Right lobe of liver (tissue), 6 donors: ENCODE measurements at regions not wholly inside any gene's neighbourhood (a gene's known extent, or its start where the extent isn't known, plus 50 kb on each side); places are given as distances from the start of the nearest gene placed in this dataset.
A peak's percentile ranks its signal among the peaks of the same experiment; 100 is the strongest.

Source experiments
- ATAC-seq, 4 donors: fragments of 200-7000 bp; cut with Tn5 transposase; one replicate each; pipeline ENCODE4 v1.9.1; 2020; ENCODE audit warnings: mild to moderate bottlenecking in 4 of 4, moderate library complexity in 4 of 4
- DNase-seq, 3 donors: peaks; one replicate each; pipeline ENCODE4 v3.0.0-alpha.2; 2020
- H3K27ac ChIP-seq, 3 donors: fragments of 200-600 bp; one replicate each; pipeline ENCODE4 v1.8.0; 2022
- H3K27me3 ChIP-seq, 2 donors: fragments of 200-600 bp; one replicate each; pipeline ENCODE4 v1.8.0; 2022
- H3K36me3 ChIP-seq, 4 donors: fragments of 200-600 bp; sonication (generic) in 1 of 4; one replicate each; pipeline versions ENCODE4 v1.5.1 to v1.8.0; 2017 to 2022; ENCODE audit warnings: control low read depth in 1 of 4
- H3K4me1 ChIP-seq, 4 donors: fragments of 200-600 bp; sonication (generic) in 1 of 4; one replicate each; pipeline versions ENCODE4 v1.5.1 to v1.8.0; 2017 to 2022; ENCODE audit warnings: control low read depth in 1 of 4
- H3K4me3 ChIP-seq, 3 donors: fragments of 200-600 bp; one replicate each; pipeline ENCODE4 v1.8.0; 2022
- H3K9me3 ChIP-seq, 4 donors: fragments of 200-600 bp; sonication (generic) in 1 of 4; one replicate each; pipeline versions ENCODE4 v1.5.1 to v1.8.0; 2017 to 2022; ENCODE audit warnings: control low read depth in 1 of 4
- CTCF ChIP-seq, 4 donors: fragments of 200-600 bp in 3 of 4; fragments of 450-650 bp in 1 of 4; IDR thresholded peaks; one replicate each; pipeline versions ENCODE4 v1.5.1 to v1.8.0; 2016 to 2022; ENCODE audit warnings: antibody characterized with exemption in 4 of 4, mild to moderate bottlenecking in 2 of 4
- POLR2A ChIP-seq: fragments of 450-650 bp; IDR thresholded peaks from one replicate; pipeline ENCODE4 v1.6.1; 2017; ENCODE audit warnings: antibody characterized with exemption, mild to moderate bottlenecking
- WGBS: methylation state at CpG from one replicate; pipeline ENCODE4 v1.1.6; 2018; ENCODE audit warnings: low coverage, low lambda C conversion rate; ENCODE audit not compliant: insufficient coverage; ENCODE audit errors: missing lambda C conversion rate; 5-methylcytosine and 5-hydroxymethylcytosine counted together
- intact Hi-C, 2 donors: fragments of 100-400 bp; cut with DNase I; formaldehyde crosslinking; loops; one replicate each; pipeline versions ENCODE4 v1.11.2 to v1.14.1; 2022
- donor health status: DM: no; HTN: yes; CAD: no.
- donor health status: DM: no; HTN: no; CAD: no.
- donor health status: DM: no; HTN: no; CAD: no.
- donor health status: DM: no; HTN: yes; CAD: no.
- donor health status: DM: no; HTN: yes; CAD: no.

DNA sequence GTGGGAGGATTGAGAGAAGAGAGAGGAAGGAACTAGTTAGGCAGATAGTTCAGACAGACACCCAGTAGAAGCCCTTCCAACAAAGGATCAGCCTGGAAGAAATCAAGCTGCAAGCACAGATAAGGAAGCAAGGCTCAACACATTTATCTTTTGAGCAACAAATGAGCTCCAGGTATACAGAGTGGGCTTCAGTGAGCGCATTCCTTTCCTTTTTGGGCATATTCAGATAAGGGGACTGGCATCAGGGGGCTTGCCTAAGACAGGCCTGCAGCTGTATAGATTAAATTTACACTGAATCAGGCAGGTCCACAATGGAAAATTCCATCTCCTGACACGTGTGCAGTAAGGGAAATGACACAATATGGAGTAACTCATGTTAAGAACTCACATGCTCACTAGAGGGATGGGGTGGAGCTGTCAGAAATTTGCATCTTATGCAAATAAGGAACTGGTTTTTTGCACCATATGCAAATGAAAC is 147.2 kb downstream of the AKR1D1 start:
- ATAC-seq, result no peak

DNA sequence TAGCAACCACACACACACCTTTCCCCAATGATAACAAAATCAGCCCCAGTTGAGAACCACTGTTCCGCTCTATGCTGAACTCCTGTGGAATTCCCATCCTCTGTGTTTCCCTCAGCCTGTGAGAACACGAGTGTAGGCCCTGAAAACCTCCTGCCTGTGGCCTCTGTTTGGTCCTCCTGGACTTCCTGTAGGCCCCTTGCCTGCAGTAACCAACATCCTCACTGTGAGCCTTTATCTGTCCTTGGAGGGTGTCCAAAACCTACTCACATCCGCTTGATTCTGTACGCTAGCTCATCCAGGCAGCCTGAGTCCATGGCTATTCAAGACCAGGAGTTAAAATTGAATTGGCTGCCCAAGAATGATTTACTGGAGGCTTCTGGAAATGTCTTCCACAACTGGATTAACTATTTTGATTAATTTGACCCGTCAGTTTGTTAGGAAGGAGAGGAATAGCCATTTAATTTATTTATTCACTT is 149.8 kb downstream of the AKR1D1 start:
- no peaks in the 10 kb centered on the region for H3K27me3 ChIP-seq
- peak; percentile 83 to 94 (median 92) for ATAC-seq
- 63% methylated on average over 5 of the region's 5 CpGs for WGBS
- H3K4me1 ChIP-seq, result no peaks in the 10 kb centered on the region
- H3K36me3 ChIP-seq, result no peaks in the 10 kb centered on the region
- no peak overlapping the region for H3K27ac ChIP-seq
- TF ChIP-seq POLR2A, result no peak
- no peak for TF ChIP-seq CTCF (IDR thresholded peaks at IDR 0.05)
- peak in 2 of 3 donors; percentile 22 to 55 for DNase-seq
- H3K4me3 ChIP-seq, result no peak overlapping the region
- H3K9me3 ChIP-seq, result no peaks in the 10 kb centered on the region
- intact Hi-C loops, result no loop called here

More for the DNA sequence above, 147.2 kb downstream of the AKR1D1 start:
- TF ChIP-seq POLR2A (no peak), CTCF (IDR thresholded peaks at IDR 0.05) (no peak)
- H3K4me3 ChIP-seq, result no peak overlapping the region
- no peaks in the 10 kb centered on the region for H3K36me3 ChIP-seq
- H3K4me1 ChIP-seq, result no peaks in the 10 kb centered on the region
- H3K9me3 ChIP-seq, result no peaks in the 10 kb centered on the region
- 67% methylated on average over 1 of the region's 2 CpGs for WGBS
- H3K27me3 ChIP-seq, result no peaks in the 10 kb centered on the region
- DNase-seq, result no peak
- intact Hi-C loops, result no loop called here
- H3K27ac ChIP-seq, result no peak overlapping the region

DNA sequence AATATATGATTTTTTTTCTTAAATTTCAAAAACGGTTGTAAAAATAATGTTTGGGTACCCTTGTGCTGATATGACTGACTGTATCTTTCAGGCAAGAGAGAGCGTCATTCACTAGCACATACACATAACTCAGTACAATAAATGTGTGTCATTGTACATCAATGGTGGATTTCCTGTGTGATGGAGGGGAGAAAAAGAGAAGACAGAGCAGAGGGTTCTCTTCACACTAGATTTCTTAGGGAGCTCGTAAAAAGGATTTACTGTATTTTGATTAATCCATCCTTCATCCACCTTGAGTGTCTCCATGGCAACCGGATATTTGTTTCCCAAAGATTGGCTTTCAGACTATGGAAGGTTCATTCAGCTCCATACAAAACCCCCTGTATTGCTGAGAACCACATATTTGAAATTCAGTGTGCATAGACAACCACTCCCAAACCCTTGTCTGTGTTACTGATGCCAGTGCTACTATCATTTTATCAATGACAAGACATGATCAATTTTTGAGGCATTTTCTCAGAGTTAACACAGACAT is 150.6 kb downstream of the AKR1D1 start:
- intact Hi-C loops, result no loop called here
- no peaks in the 10 kb centered on the region for H3K9me3 ChIP-seq
- no peak overlapping the region for H3K27ac ChIP-seq
- no peaks in the 10 kb centered on the region for H3K27me3 ChIP-seq
- H3K36me3 ChIP-seq, result no peaks in the 10 kb centered on the region
- DNase-seq, result no peak
- TF ChIP-seq CTCF (IDR thresholded peaks at IDR 0.05), result no peak
- peaks cover 0 to 6% (median 0%) of the 10 kb centered on the region in 4 donors for H3K4me1 ChIP-seq
- H3K4me3 ChIP-seq, result no peak overlapping the region
- WGBS, result 80% methylated on average over 4 of the region's 4 CpGs
- no peak for ATAC-seq

DNA sequence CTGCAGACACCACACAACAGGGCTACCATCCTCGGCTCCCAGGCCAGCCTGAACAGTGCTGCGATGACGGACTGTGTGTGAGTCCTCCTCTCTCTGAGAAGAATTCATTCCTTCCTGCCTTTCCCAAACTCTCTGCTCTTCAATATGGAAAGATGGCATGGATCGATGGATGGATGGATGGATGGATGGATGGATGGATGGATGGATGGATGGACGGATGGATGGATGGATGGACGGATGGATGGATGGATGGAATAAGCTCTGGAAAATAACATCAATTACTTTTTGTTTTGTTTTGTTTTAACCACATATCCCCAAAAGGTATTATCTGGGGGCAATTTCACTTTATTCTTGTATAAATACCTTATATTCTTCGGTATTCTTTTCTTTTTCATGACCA is 151.9 kb downstream of the AKR1D1 start:
- H3K4me1 ChIP-seq, result peaks cover 0 to 16% (median 4%) of the 10 kb centered on the region in 4 donors
- no peaks in the 10 kb centered on the region for H3K27me3 ChIP-seq
- TF ChIP-seq POLR2A (no peak), CTCF (IDR thresholded peaks at IDR 0.05) (no peak)
- no peak overlapping the region for H3K4me3 ChIP-seq
- no peak for ATAC-seq
- H3K36me3 ChIP-seq, result no peaks in the 10 kb centered on the region
- intact Hi-C loops, result no loop called here
- DNase-seq, result no peak
- H3K9me3 ChIP-seq, result no peaks in the 10 kb centered on the region
- 92% methylated on average over 7 of the region's 7 CpGs for WGBS
- no peak overlapping the region for H3K27ac ChIP-seq
